Esophagus mucosa (tissue), 1 donor: ENCODE measurements at regions not wholly inside any gene's neighbourhood (a gene's known extent, or its start where the extent isn't known, plus 50 kb on each side); places are given as distances from the start of the nearest gene placed in this dataset.
"Not testable (repeated sequence)": the region's sequence is repeated elsewhere in the genome, so short reads cannot be mapped to it uniquely, and the experiment has no call there.

Experiments used
- ATAC-seq: fragments of 200-7000 bp; cut with Tn5 transposase; one replicate; pipeline ENCODE4 v1.9.1; 2020
- donor health status: DM: yes; HTN: yes; CAD: no.

DNA sequence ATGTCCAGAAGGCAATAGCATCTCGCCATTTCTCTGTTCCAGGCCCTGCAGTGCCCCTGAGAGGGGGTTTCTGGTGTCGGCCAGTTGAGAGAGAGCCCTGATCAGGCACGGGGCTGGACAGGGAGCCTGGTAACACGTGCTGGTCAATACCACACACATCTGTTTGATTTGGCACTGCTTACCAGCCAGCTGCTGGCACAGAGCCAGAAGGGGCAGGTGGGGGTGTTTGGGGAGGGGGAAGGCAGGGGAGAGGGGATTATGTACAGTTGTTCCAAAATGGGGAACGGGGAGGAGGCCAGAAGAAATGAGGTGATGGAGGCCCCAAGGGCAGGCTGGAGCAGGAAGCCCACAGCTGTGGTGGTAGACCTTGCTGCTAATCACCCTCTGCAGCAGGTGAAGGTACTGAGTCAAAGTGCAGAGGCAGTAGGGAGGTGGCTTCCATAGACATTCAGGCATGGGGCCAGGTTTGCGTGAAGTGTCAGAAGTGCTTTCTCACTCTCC is 153.5 kb upstream of the LPP start:
- no peak for ATAC-seq

DNA sequence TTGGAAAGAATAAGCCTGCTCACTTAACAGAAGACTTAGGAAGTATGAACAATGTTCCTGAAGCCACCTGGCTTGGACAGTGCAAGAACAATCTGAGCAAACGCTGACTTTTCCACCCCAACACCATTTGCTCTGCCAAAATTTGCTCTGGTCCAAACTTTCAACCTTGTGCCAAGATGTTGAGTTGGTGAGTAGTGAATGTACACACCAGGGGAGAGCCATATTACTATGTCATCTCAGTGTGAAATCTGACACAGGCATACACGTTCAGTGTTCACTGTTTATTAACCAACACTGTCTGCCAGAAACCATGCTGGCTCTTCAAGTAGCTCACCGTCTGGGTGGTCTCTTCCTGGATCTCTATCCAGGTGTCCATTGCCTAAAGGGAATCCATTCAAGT is 152.9 kb upstream of the LPP start:
- no peak for ATAC-seq

GRCh38 chr3:188001926-188002325 is 152.0 kb upstream of the LPP start:
- no peak for ATAC-seq

DNA sequence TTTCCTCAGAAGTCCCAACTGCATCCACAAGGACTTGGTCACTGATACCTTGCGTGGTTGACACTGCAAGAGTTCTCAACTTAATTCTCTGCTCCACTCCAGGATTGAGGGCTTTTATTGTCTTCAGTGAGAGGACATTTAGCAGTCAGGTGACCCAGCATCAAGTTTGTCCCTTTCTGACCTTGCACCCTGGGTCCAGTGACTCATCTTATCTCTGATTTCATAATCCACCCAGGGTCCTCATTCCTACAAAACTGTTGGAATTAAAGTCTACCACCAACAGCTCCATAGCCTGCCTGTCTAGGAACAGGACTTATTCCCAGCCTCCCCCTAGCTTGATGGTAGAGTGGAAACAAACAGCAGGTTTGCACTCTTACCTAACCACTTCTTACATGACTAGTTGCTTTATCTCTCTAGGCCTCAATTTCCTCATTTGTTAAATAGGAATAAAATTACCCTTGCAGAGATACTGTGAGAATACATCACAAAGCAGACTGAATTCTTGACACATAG is 151.3 kb upstream of the LPP start:
- ATAC-seq: no peak

DNA sequence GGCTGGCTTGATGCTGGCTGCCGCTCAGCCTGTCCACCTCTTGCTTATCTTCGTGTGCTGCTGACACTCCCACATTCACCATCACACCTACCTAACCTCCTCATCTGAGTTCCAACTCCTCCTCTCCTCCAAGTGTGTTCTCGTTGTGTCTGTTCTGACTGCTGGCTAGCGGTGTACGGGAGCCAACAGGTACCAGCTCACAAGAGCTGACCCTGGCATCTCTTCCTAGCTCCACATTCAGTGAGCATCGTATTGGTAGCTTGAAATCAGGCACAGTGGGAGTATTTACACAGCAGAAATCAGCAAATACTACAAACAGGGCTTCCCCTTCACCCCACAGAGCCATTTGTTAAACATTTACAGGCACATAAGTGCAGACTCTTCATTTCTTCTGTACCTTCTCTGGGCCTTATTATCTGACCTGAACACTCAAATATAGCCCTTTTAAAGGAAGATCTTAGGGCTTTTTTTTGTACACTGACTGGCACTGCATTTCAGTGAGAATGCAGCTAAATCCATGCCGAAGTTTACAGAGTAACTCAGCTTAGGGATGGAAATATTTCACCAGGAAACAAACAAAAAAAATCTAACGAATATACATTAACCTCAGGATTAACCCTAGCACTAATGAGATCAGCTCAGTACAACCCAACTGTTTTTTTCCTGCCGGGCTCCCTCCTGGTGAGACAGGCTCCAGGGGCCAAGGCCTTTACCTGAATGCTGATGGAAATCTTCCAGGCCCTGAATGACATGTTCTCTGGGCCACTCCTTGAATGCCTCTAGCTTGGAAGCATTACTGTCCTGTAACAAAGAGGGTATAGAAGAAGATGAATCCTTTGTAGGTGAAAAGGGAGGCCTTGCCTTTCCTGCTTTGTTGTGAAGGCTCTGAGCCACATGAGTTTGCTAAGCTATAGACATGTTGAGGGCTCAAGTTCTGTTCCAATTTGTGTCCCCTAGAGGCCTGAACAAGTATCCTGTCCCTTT is 150.5 kb upstream of the LPP start:
- ATAC-seq: peak; percentile 46

DNA sequence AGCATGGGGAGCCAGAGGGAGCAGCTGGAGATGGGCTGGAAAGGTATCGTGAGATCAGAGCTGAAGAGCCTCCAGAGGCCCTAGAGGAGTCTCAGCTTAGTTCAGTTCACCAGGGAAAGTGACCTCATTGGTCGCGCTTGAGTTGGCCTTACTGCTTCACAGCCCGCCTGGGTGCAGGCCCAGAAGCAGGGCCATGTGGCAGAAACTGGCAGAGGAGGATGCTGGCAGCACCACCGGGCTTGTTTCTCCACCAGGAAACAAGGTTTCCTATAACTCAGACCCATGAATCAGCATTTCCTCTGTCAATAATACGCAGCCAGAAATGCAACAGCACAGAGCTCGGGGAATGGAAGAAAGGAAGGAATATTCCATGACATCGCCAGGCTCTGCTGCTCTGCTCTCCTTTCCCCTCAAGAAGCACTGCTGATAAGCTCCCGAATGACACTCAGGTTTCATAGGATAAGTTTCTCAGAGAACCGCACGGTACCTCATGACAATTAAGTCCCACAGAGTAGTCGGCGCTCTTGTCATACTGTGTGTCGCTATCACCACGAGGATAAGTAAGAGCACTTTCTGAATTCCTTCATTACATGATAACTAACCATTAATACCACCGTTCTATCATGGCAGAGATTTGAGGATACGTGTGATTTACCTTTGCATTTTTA is 147.1 kb upstream of the LPP start:
- peak; percentile 58 for ATAC-seq

GRCh38 chr3:188007897-188008296 is 146.1 kb upstream of the LPP start:
- ATAC-seq: no peak

GRCh38 chr3:188008582-188009213 is 145.3 kb upstream of the LPP start:
- peak; percentile 18 for ATAC-seq

- ATAC-seq: no peak
Measured at GRCh38 chr3:188010478-188010877, 143.5 kb upstream of the LPP start.

GRCh38 chr3:188019727-188020126 is 134.2 kb upstream of the LPP start:
- ATAC-seq: no peak

- ATAC-seq: no peak
Measured at GRCh38 chr3:188021041-188021440, 132.9 kb upstream of the LPP start.

DNA sequence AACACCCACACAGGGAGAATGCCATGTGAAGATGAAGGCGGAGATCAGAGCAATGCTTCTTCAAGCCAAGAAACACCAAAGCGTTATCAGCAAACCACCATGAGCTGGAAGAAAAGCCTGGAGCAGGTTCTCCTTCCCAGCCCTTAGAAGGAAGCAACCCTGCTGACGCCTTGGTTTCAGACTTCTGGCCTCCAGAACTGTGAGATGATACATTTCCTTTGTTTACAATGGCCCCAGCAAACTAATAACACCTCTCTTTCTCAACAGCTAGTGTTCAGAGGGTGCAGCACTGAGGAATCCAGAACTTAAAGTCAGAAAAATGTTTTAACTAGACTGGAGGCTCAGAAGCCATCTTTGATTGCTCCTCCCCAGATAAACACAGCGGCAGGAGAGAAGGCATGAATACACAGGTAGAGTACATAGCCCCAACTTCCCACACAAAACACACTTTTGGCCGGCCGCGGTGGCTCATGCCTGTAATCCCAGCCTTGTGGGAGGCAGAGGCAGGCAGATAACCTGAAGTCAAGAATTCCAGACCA is 132.4 kb upstream of the LPP start:
- no peak for ATAC-seq

GRCh38 chr3:188022902-188023301 is 131.1 kb upstream of the LPP start:
- not testable (repeated sequence) for ATAC-seq

DNA sequence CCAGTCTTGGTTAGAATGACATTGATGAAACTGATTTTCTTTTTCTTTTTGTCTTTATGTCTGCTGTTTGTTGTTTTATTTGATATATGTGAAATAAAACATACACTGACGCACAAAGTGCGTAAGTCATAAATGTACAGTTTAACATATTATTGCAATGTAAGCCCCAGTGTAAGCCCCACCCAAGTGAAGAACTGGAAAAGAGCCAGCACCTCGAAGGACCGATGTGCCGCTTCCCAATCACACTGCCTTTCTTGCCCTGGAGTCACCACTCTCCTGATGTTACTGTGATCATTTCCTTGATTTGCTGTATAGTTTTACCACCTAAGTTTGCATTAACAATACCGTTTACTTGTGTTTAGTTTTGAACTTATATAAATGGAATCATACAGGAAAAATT is 128.4 kb upstream of the LPP start:
- no peak for ATAC-seq

DNA sequence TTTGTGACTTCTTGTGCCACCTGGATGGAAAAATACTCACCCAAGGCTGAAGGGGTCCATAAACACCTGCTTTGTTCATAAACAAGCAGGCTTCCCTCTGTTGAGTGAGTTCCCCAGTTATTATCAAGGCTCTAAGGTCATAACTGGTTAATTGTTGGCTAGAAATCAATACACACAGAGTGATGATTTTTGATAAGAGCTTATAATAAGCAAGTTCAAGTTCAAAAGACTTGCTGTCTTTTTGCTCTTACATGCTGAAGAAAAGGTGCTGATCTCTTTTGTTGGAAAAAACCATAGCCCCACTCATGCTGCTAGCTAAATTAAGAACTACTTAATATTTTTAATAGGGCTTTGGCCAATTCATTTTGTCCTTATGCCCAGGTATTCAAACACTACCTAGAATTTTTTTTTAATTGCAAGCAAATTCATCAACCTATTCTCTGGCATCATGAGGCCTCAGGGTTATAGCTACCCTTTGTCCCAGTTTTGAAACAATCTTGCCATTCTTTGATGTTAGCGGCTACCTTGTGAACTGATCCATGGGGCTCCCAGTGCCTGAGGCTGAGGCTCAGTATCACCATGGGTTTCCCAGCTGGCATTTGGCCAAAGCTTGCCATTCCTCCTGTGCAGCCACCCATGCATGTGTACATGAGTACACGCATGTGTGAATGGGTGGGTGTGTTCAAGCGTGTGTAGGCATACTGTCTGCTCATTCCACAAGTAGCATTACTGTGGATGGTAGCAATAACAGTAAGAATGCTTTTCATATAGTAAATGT is 127.6 kb upstream of the LPP start:
- ATAC-seq: peak; percentile 71

GRCh38 chr3:188031121-188031520 is 122.8 kb upstream of the LPP start:
- ATAC-seq: no peak

- no peak for ATAC-seq
Measured at GRCh38 chr3:188034989-188035388, 119.0 kb upstream of the LPP start.

DNA sequence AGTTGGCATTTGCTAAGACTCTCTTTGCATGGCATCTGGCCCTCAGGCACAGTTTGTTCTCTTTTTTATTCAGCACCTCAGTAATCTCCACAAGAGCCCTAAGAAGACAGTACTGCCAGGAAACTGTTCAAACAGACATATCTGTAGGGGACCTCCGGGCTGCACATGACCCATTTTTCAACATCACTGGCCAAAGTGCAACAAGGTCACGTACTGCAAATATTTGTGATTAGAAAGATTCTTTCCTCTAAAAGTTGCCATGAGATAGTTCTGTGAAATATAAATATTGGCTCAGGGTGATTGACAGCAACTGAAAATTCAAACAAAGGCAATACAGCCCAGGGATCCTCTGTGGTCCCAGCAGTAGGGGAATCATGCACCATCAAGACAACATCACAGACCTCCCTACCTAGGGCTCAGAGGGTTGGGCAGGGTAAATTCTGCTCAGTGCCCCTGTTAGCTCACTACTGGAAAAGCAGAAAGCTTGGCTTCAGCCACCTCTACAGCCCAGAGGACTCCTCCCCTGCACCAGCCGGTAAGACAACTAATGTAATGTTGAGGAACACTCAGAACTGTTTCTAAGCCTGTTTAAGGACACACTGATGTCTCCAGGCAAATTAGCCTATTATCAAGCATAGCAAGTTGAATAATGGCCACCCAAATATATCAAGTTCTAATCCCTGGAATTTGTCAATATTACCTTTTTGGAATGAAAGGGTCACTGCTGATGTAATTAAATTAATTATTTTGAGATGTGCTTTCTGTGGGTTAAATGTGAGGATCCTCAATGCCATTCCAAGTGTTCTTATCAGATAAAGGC is 117.4 kb upstream of the LPP start:
- peak; percentile 82 for ATAC-seq

DNA sequence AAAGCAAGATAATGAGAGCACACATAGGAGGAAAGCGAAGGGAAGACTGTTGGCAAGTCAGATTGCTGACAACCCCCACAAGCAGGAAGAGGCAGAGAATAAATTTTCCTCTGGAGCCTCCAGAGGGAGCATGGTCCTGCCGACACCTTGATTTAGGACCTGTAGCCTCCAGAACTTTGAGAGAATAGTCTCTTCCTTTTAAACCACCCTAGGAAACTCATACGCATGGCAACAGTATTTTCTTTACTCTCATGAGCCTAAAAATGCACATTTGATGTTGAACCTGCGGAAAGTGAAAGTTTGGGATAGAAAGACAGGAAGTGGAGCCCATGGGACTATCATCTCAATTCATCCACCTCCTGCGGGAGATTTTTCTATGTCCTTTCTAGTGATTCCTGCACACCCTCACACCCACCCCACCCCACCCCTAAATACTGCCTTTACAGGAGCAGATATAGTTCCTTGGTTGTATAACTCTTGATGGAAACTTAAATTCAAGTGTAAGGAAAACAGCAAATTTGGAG is 116.7 kb upstream of the LPP start:
- peak; percentile 34 for ATAC-seq

DNA sequence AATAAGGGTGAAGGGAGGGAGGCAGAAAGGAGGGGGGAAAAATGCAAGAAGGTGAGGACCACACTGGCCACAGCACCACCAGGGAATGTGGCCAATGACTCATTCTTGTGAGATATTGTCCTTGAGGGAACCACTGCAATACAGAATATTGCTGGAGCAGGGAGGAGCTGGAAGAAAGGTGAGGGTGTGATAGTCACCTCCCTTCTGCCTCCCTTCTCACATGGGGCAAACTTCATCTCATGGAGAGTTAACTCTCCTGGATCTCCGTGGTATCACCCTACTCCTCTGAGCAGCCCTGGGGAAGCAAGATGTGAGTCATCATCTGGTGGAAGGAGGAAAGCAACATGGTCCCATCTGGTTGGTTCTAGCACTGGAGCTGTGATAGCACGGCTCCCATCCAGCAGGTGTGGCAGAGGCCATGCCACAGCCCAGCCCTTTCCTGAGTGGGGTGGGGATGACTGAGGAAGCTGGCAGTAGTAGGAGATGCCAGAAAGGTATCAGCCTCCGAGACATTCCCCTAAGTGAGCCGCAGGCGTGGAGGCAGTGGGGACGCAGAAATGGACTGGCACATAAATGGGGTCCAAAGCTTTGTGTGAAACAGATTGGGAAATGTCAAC is 115.9 kb upstream of the LPP start:
- peak; percentile 72 for ATAC-seq
